Keratinocyte (primary cell): ENCODE measurements at regions not wholly inside any gene's neighbourhood (a gene's known extent, or its start where the extent isn't known, plus 50 kb on each side); places are given as distances from the start of the nearest gene placed in this dataset.

Experiments
- EZH2 ChIP-seq: IDR thresholded peaks from one replicate; pipeline ENCODE4 v1.6.1; 2012; ENCODE audit warnings: inconsistent platforms, mild to moderate bottlenecking, low read length, moderate library complexity
- TF ChIP-seq, protein P1 (sequence below), 3 experiments: IDR thresholded peaks in 1 of 3; conservative IDR thresholded peaks in 1 of 3; optimal IDR thresholded peaks in 1 of 3; 2 replicates in 2 of 3; 3 replicates in 1 of 3; pipeline versions ENCODE3 to v1.5.1; 2011; ENCODE audit warnings: low read length in 3 of 3, mild to moderate bottlenecking in 3 of 3, moderate library complexity in 2 of 3, control low read depth in 1 of 3, inconsistent platforms in 1 of 3; ENCODE audit not compliant: insufficient read depth in 2 of 3; ENCODE audit errors: extremely low read depth in 1 of 3

DNA sequence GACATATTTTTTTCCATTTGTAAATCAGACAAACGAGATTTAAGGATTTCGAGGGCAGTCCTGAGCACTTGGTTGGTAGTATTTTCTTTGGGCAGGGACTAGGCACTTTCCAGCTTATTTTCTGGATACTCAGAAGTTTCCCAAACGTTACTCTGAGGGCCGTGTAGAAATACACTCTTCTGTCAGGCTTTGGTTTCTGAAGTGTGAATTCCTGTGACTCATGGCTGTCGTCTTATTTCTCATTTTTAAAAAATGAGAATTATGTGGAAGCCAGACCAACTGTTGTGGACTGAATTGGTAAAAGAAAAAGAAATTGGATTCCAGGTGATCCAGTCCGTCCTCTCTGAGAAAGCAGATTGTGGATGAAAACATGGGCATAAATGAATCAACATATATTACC, 658.6 kb upstream of the FANCL start:
- TF ChIP-seq, protein P1, sequence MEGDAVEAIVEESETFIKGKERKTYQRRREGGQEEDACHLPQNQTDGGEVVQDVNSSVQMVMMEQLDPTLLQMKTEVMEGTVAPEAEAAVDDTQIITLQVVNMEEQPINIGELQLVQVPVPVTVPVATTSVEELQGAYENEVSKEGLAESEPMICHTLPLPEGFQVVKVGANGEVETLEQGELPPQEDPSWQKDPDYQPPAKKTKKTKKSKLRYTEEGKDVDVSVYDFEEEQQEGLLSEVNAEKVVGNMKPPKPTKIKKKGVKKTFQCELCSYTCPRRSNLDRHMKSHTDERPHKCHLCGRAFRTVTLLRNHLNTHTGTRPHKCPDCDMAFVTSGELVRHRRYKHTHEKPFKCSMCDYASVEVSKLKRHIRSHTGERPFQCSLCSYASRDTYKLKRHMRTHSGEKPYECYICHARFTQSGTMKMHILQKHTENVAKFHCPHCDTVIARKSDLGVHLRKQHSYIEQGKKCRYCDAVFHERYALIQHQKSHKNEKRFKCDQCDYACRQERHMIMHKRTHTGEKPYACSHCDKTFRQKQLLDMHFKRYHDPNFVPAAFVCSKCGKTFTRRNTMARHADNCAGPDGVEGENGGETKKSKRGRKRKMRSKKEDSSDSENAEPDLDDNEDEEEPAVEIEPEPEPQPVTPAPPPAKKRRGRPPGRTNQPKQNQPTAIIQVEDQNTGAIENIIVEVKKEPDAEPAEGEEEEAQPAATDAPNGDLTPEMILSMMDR (optimal IDR thresholded peaks at IDR 0.05 in 1 of 3, IDR thresholded peaks at IDR 0.05 in 1 of 3, conservative IDR thresholded peaks at IDR 0.05 in 1 of 3; ENCODE audit: extremely low read depth in 1 of 3, insufficient read depth in 2 of 3, low read length in 3 of 3): no peak
- TF ChIP-seq EZH2: no peak
